NB4 (cell line): ENCODE measurements at regions not wholly inside any gene's neighbourhood (a gene's known extent, or its start where the extent isn't known, plus 50 kb on each side); places are given as distances from the start of the nearest gene placed in this dataset.

Experiments used
- DNase-seq: peaks from one replicate; pipeline ENCODE4 v3.0.0; 2010; ENCODE audit warnings: low read depth
- H3K4me3 ChIP-seq: one replicate; pipeline ENCODE4 v1.5.1; 2011; ENCODE audit warnings: mild to moderate bottlenecking, low read depth, low read length, moderate library complexity
- CTCF ChIP-seq: IDR thresholded peaks from one replicate; pipeline ENCODE4 v1.5.1; 2012; ENCODE audit warnings: low read depth, low read length
- MAX ChIP-seq: IDR thresholded peaks from 2 replicates; pipeline ENCODE4 v1.6.1; 2011; ENCODE audit warnings: low read depth, low read length
- MYC ChIP-seq: IDR thresholded peaks from 2 replicates; pipeline ENCODE4 v1.6.1; 2011; ENCODE audit warnings: low read depth, low read length
- POLR2A ChIP-seq: IDR thresholded peaks from 2 replicates; pipeline ENCODE4 v1.6.1; 2011; ENCODE audit warnings: mild to moderate bottlenecking; ENCODE audit not compliant: insufficient read length; ENCODE audit errors: extremely low read depth

- TF ChIP-seq CTCF = no peak
- TF ChIP-seq MYC = no peak
- TF ChIP-seq MAX = no peak
- TF ChIP-seq POLR2A = no peak
- no peak for DNase-seq
- H3K4me3 ChIP-seq = no peak overlapping the region
Observed at GRCh38 chr3:40844896-40845295, 320.1 kb downstream of the ZNF621 start.

GRCh38 chr3:40845447-40845846 lies 320.7 kb downstream of the ZNF621 start:
- no peak for DNase-seq
- no peak overlapping the region for H3K4me3 ChIP-seq
- TF ChIP-seq MYC = no peak
- no peak for TF ChIP-seq MAX
- TF ChIP-seq POLR2A = no peak
- TF ChIP-seq CTCF = no peak

GRCh38 chr3:40845916-40846315 lies 321.2 kb downstream of the ZNF621 start:
- TF ChIP-seq POLR2A = no peak
- TF ChIP-seq CTCF = no peak
- no peak for TF ChIP-seq MYC
- TF ChIP-seq MAX = no peak
- no peak for DNase-seq
- H3K4me3 ChIP-seq = no peak overlapping the region

GRCh38 chr3:40846451-40846850 lies 321.7 kb downstream of the ZNF621 start:
- DNase-seq = no peak
- TF ChIP-seq CTCF (no peak), MYC (no peak), POLR2A (no peak), MAX (no peak)
- no peak overlapping the region for H3K4me3 ChIP-seq

GRCh38 chr3:40847551-40847992 lies 322.8 kb downstream of the ZNF621 start:
- DNase-seq = no peak
- TF ChIP-seq MAX = no peak
- no peak overlapping the region for H3K4me3 ChIP-seq

GRCh38 chr3:40848421-40848820 lies 323.7 kb downstream of the ZNF621 start:
- TF ChIP-seq CTCF = no peak
- no peak for TF ChIP-seq MAX
- no peak for TF ChIP-seq MYC
- no peak for TF ChIP-seq POLR2A
- DNase-seq = no peak
- H3K4me3 ChIP-seq = no peak overlapping the region
